Neutrophil (primary cell): ENCODE measurements at regions not wholly inside any gene's neighbourhood (a gene's known extent, or its start where the extent isn't known, plus 50 kb on each side); places are given as distances from the start of the nearest gene placed in this dataset.

Experiments used
- H3K27ac ChIP-seq: fragments of 200-600 bp; sonication (generic); 2 replicates; pipeline ENCODE4 v1.5.1; 2016; ENCODE audit warnings: mild to moderate bottlenecking, moderate library complexity
- H3K27me3 ChIP-seq: fragments of 200-600 bp; sonication (generic); 2 replicates; pipeline ENCODE4 v1.6.0; 2016; ENCODE audit warnings: mild to moderate bottlenecking
- H3K36me3 ChIP-seq: fragments of 200-600 bp; sonication (generic); 2 replicates; pipeline ENCODE4 v1.5.1; 2017
- H3K4me1 ChIP-seq, 2 experiments: fragments of 200-600 bp in 1 of 2; sonication (generic) in 1 of 2; 1 replicate in 1 of 2; 2 replicates in 1 of 2; pipeline versions ENCODE4 v1.5.1 to v1.6.1; 2013 to 2016; ENCODE audit warnings: low read depth in 1 of 2, low read length in 1 of 2, mild to moderate bottlenecking in 1 of 2, moderate library complexity in 1 of 2; ENCODE audit not compliant: control insufficient read depth in 1 of 2, insufficient read depth in 1 of 2
- H3K4me3 ChIP-seq, 2 experiments: fragments of 200-600 bp in 1 of 2; sonication (generic) in 1 of 2; 1 replicate in 1 of 2; 2 replicates in 1 of 2; pipeline ENCODE4 v1.5.1; 2013 to 2016; ENCODE audit warnings: low read depth in 1 of 2, low read length in 1 of 2, mild to moderate bottlenecking in 1 of 2, moderate library complexity in 1 of 2
- H3K9me3 ChIP-seq: fragments of 200-600 bp; sonication (generic); 2 replicates; pipeline ENCODE4 v1.5.1; 2016
- CTCF ChIP-seq: fragments of 200-600 bp; sonication (generic); IDR thresholded peaks from 2 replicates; pipeline ENCODE4 v1.5.1; 2016; ENCODE audit warnings: antibody characterized with exemption

GRCh38 chr14:97705107-97705506, 907.9 kb downstream of the VRK1 start:
- Histone ChIP-seq H3K4me3 (no peak overlapping the region), H3K27ac (peak overlapping the region; percentile 85), H3K36me3 (no peaks in the 10 kb centered on the region), H3K27me3 (peaks cover 3% of the 10 kb centered on the region), H3K9me3 (no peaks in the 10 kb centered on the region), H3K4me1 (peaks cover 40 to 46% of the 10 kb centered on the region in 2 experiments)
- TF ChIP-seq CTCF = no peak

- H3K36me3 ChIP-seq = no peaks in the 10 kb centered on the region
- H3K27ac ChIP-seq = peak overlapping the region; percentile 85
- TF ChIP-seq CTCF = no peak
- peaks cover 3% of the 10 kb centered on the region for H3K27me3 ChIP-seq
- peak overlapping the region in 1 of 2 experiments; percentile 11 for H3K4me3 ChIP-seq
- H3K9me3 ChIP-seq = no peaks in the 10 kb centered on the region
- peaks cover 40 to 46% of the 10 kb centered on the region in 2 experiments for H3K4me1 ChIP-seq
These were observed 908.8 kb downstream of the VRK1 start for GRCh38 chr14:97705976-97706375.

DNA sequence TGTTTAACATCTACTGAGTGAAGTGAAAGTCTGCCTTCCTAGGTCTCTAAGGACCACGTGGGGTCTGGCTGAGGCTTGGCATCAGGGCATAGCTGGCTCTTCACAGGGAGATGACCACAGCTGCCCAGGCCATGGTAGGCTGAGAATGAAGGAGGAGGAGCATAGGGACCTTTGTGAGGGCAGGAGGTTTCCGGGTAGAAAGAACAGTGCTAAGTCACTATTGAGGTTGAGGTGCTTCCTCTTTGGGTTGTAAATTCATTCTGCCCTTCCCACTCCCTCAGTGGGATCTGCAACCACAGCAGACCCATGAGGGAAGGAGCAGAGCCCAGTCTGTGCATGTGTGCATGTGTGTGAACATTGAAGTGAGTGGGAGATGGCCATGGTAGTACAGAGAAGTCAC, 909.6 kb downstream of the VRK1 start:
- no peaks in the 10 kb centered on the region for H3K36me3 ChIP-seq
- no peaks in the 10 kb centered on the region for H3K9me3 ChIP-seq
- H3K4me1 ChIP-seq = peaks cover 40 to 46% of the 10 kb centered on the region in 2 experiments
- H3K4me3 ChIP-seq = peak overlapping the region; percentile 8 to 40
- TF ChIP-seq CTCF = no peak
- peak overlapping the region; percentile 85 for H3K27ac ChIP-seq
- H3K27me3 ChIP-seq = peaks cover 3% of the 10 kb centered on the region

DNA sequence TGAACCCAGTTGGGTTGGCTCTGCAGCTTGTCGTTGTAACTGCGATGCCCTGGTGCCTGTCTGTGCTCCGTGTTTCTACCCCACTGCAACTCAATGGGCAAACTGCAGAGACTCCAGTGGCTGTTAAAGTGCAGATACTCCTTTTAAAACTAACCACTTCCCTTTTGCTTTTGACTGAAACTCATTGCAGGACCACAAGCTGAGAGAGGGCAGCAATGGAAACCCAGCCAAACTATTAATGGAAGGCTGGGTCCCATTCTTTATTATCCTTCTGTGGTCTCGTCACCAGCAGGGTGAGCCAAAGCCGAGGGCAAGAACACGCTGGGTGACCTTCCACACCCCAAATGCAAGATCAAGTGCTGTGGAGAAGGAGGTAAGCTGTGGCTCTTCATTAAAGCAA, 910.4 kb downstream of the VRK1 start:
- peak overlapping the region; percentile 85 for H3K27ac ChIP-seq

GRCh38 chr14:97709552-97709951, 912.4 kb downstream of the VRK1 start:
- TF ChIP-seq CTCF = no peak
- Histone ChIP-seq H3K36me3 (no peaks in the 10 kb centered on the region), H3K27ac (no peak overlapping the region), H3K4me3 (no peak overlapping the region), H3K9me3 (no peaks in the 10 kb centered on the region), H3K27me3 (no peaks in the 10 kb centered on the region), H3K4me1 (peaks cover 37 to 43% of the 10 kb centered on the region in 2 experiments)

More for the DNA sequence above, 910.4 kb downstream of the VRK1 start:
- no peak for TF ChIP-seq CTCF
- Histone ChIP-seq H3K4me3 (peak overlapping the region; percentile 8 to 40), H3K9me3 (no peaks in the 10 kb centered on the region), H3K4me1 (peaks cover 40 to 46% of the 10 kb centered on the region in 2 experiments), H3K36me3 (no peaks in the 10 kb centered on the region), H3K27me3 (peaks cover 3% of the 10 kb centered on the region)

GRCh38 chr14:97710726-97711125, 913.5 kb downstream of the VRK1 start:
- Histone ChIP-seq H3K36me3 (no peaks in the 10 kb centered on the region), H3K27me3 (no peaks in the 10 kb centered on the region), H3K4me3 (no peak overlapping the region), H3K27ac (no peak overlapping the region), H3K4me1 (peaks cover 25 to 31% of the 10 kb centered on the region in 2 experiments), H3K9me3 (no peaks in the 10 kb centered on the region)
- no peak for TF ChIP-seq CTCF
